HCT116 (cell line): ENCODE measurements at regions not wholly inside any gene's neighbourhood (a gene's known extent, or its start where the extent isn't known, plus 50 kb on each side); places are given as distances from the start of the nearest gene placed in this dataset.

Experiments
- ATAC-seq: fragments of 200-7000 bp; cut with Tn5 transposase; 2 replicates; pipeline ENCODE4 v1.9.1; 2020; ENCODE audit warnings: mild to moderate bottlenecking, moderate library complexity
- BruUV-seq: library from RNA; stranded (reverse); fragments of 400-500 nt; replicated peaks from 2 replicates; lab custom pipeline; 2021; lab: Mats Ljungman, UMichigan
- CTCF ChIA-PET: fragments of 300-600 bp; sonication (Branson Sonifier 250); formaldehyde crosslinking; loops from one replicate; lab custom pipeline; 2021; ENCODE audit warnings: antibody characterized with exemption; lab: Charles Lee
- POLR2A ChIA-PET: fragments of 300-600, 350-600 bp; sonication (Branson Sonifier 250); formaldehyde crosslinking; loops from one replicate; lab custom pipeline; 2021; ENCODE audit warnings: antibody characterized with exemption; lab: Charles Lee
- RAD21 ChIA-PET, 2 experiments: fragments of 300-600 bp; sonication (Branson Sonifier 250); formaldehyde crosslinking; loops; one replicate each; lab custom pipeline; 2023; ENCODE audit warnings: low total read pairs in 2 of 2; ENCODE audit not compliant: uncharacterized antibody in 2 of 2, unreplicated experiment in 2 of 2, low non-redundant PET in 1 of 2; lab: Charles Lee
- DNase-seq: peaks from one replicate; pipeline ENCODE4 v3.0.0-alpha.2; 2010; ENCODE audit warnings: low read depth, low spot score
- H2AFZ ChIP-seq: fragments of 200-600 bp; shearing (Covaris generic), sonication (generic); 2 replicates; pipeline ENCODE4 v1.6.1; 2017; ENCODE audit warnings: low read depth, mixed run types, mixed read lengths, antibody characterized with exemption, low read length; ENCODE audit not compliant: poor library complexity, severe bottlenecking
- H3K27ac ChIP-seq: 2 replicates; pipeline ENCODE4 v1.5.1; 2012; ENCODE audit warnings: low read depth, low read length
- H3K27me3 ChIP-seq: fragments of 200-600 bp; sonication (generic); 2 replicates; pipeline ENCODE4 v1.6.1; 2016; ENCODE audit warnings: mixed run types, low read length, mixed read lengths; ENCODE audit not compliant: insufficient read depth
- H3K36me3 ChIP-seq, 2 experiments: fragments of 200-500 bp in 1 of 2; fragments of 200-600 bp in 1 of 2; sonication (Bioruptor generic) in 1 of 2; sonication (generic) in 1 of 2; 2 replicates each; pipeline versions ENCODE4 v1.5.1 to v1.6.1; 2014 to 2016; ENCODE audit warnings: low read length in 2 of 2, inconsistent platforms in 1 of 2, mixed read lengths in 1 of 2, mixed run types in 1 of 2; ENCODE audit not compliant: insufficient read depth in 2 of 2, control insufficient read depth in 1 of 2
- H3K4me1 ChIP-seq, 2 experiments: fragments of 200-600 bp in 1 of 2; sonication (generic) in 1 of 2; 2 replicates each; pipeline versions ENCODE4 v1.5.1 to v1.6.1; 2012 to 2017; ENCODE audit warnings: low read length in 2 of 2, inconsistent platforms in 1 of 2, mild to moderate bottlenecking in 1 of 2, mixed read lengths in 1 of 2, mixed run types in 1 of 2, moderate library complexity in 1 of 2; ENCODE audit not compliant: insufficient read depth in 2 of 2, control insufficient read depth in 1 of 2
- H3K4me2 ChIP-seq: fragments of 200-600 bp; sonication (generic); 2 replicates; pipeline ENCODE4 v1.6.1; 2017; ENCODE audit warnings: mixed run types, low read length, mixed read lengths
- H3K4me3 ChIP-seq, 2 experiments: fragments of 200-600 bp in 1 of 2; sonication (generic) in 1 of 2; replicated peaks in 1 of 2; 2 replicates each; pipeline ENCODE4 v1.5.1; 2011 to 2016; ENCODE audit warnings: low read length in 2 of 2, control low read depth in 1 of 2, low read depth in 1 of 2, mild to moderate bottlenecking in 1 of 2, mixed read lengths in 1 of 2, mixed run types in 1 of 2
- H3K79me2 ChIP-seq: fragments of 200-600 bp; sonication (generic); 2 replicates; pipeline ENCODE4 v1.6.1; 2017; ENCODE audit warnings: mild to moderate bottlenecking, mixed run types, low read length, moderate library complexity, mixed read lengths; ENCODE audit not compliant: insufficient read depth
- H3K9ac ChIP-seq: fragments of 200-600 bp; sonication (generic); 2 replicates; pipeline ENCODE4 v1.6.1; 2016; ENCODE audit warnings: low read length, mixed read lengths
- H3K9me2 ChIP-seq: fragments of 200-600 bp; sonication (generic), shearing (Covaris generic); 2 replicates; pipeline ENCODE4 v1.6.1; 2017; ENCODE audit warnings: mixed run types, mild to moderate bottlenecking, moderate library complexity; ENCODE audit not compliant: insufficient read depth
- H3K9me3 ChIP-seq, 2 experiments: fragments of 200-500 bp in 1 of 2; fragments of 200-600 bp in 1 of 2; sonication (Bioruptor generic) in 1 of 2; sonication (generic) in 1 of 2; 2 replicates each; pipeline ENCODE4 v1.6.1; 2014 to 2017; ENCODE audit warnings: low read length in 2 of 2, mixed read lengths in 2 of 2, inconsistent platforms in 1 of 2, low read depth in 1 of 2, mild to moderate bottlenecking in 1 of 2, mixed run types in 1 of 2, moderate library complexity in 1 of 2; ENCODE audit not compliant: control insufficient read depth in 1 of 2, insufficient read depth in 1 of 2
- H4K20me1 ChIP-seq: fragments of 200-600 bp; sonication (generic), shearing (Covaris generic); 2 replicates; pipeline ENCODE4 v1.6.1; 2017; ENCODE audit warnings: mixed run types, mild to moderate bottlenecking, moderate library complexity; ENCODE audit not compliant: insufficient read depth
- CTCF ChIP-seq, 3 experiments: fragments of 200-600 bp in 1 of 3; sonication (generic) in 1 of 3; IDR thresholded peaks in 2 of 3; conservative IDR thresholded peaks in 1 of 3; 2 replicates each; pipeline ENCODE4 v1.5.1; 2012 to 2017; ENCODE audit warnings: low read depth in 2 of 3, low read length in 2 of 3, antibody characterized with exemption in 1 of 3, borderline replicate concordance in 1 of 3, control low read depth in 1 of 3, mild to moderate bottlenecking in 1 of 3, mixed read lengths in 1 of 3, mixed run types in 1 of 3, moderate library complexity in 1 of 3; ENCODE audit not compliant: insufficient read depth in 1 of 3
- EGR1 ChIP-seq: IDR thresholded peaks from 2 replicates; pipeline ENCODE4 v1.6.1; 2012; ENCODE audit warnings: low read depth
- ELF1 ChIP-seq: IDR thresholded peaks from 2 replicates; pipeline ENCODE4 v1.6.1; 2012; ENCODE audit warnings: low read depth, borderline replicate concordance
- EZH2 ChIP-seq: fragments of 200-600 bp; sonication (generic); IDR thresholded peaks from 2 replicates; pipeline ENCODE4 v1.6.1; 2017; ENCODE audit warnings: antibody characterized with exemption, mixed run types
- FOSL1 ChIP-seq: IDR thresholded peaks from 2 replicates; pipeline ENCODE4 v1.6.1; 2012; ENCODE audit warnings: low read depth
- POLR2AphosphoS5 ChIP-seq: IDR thresholded peaks from 2 replicates; pipeline ENCODE4 v1.6.1; 2011; ENCODE audit warnings: mild to moderate bottlenecking, low read depth, low read length, moderate library complexity
- SIN3A ChIP-seq: IDR thresholded peaks from 2 replicates; pipeline ENCODE4 v1.6.1; 2012; ENCODE audit warnings: low read depth
- SP1 ChIP-seq: IDR thresholded peaks from 2 replicates; pipeline ENCODE4 v1.6.1; 2012; ENCODE audit warnings: low read depth
- SRF ChIP-seq: IDR thresholded peaks from 2 replicates; pipeline ENCODE4 v1.6.1; 2012; ENCODE audit warnings: low read depth
- TCF7L2 ChIP-seq: IDR thresholded peaks from 2 replicates; pipeline ENCODE4 v1.7.0; 2011; ENCODE audit warnings: borderline replicate concordance, inconsistent platforms; ENCODE audit not compliant: insufficient read depth, insufficient read length; ENCODE audit errors: extremely low read depth
- YY1 ChIP-seq: IDR thresholded peaks from 2 replicates; pipeline ENCODE4 v1.6.1; 2011; ENCODE audit warnings: low read length, low read depth, moderate library complexity, mild to moderate bottlenecking; ENCODE audit not compliant: insufficient replicate concordance; ENCODE audit errors: extremely low read depth
- ZBTB33 ChIP-seq: IDR thresholded peaks from 2 replicates; pipeline ENCODE4 v1.6.1; 2011; ENCODE audit warnings: mild to moderate bottlenecking, low read length, moderate library complexity; ENCODE audit not compliant: insufficient replicate concordance; ENCODE audit errors: extremely low read depth
- intact Hi-C: fragments of 100-400 bp; cut with micrococcal nuclease; formaldehyde crosslinking; loops from 2 replicates; pipeline ENCODE4 v1.10.0; 2022

- intact Hi-C loops: no loop called here
- POLR2A ChIA-PET: no interaction called here
- Histone ChIP-seq H3K36me3 (no peaks in the 10 kb centered on the region), H3K4me2 (no peak overlapping the region), H3K27ac (no peak overlapping the region), H4K20me1 (no peaks in the 10 kb centered on the region; the same call in 1 of the 2 replicates), H3K9ac (no peak overlapping the region), H3K27me3 (no peaks in the 10 kb centered on the region), H3K4me3 (no peak overlapping the region), H2AFZ (no peak overlapping the region), H3K9me2 (no peaks in the 10 kb centered on the region), H3K79me2 (no peaks in the 10 kb centered on the region), H3K4me1 (no peaks in the 10 kb centered on the region), H3K9me3 (no peaks in the 10 kb centered on the region)
- no TSS peak for BruUV-seq
- RAD21 ChIA-PET: no interaction called here
- ATAC-seq (no peak), DNase-seq (no peak)
- TF ChIP-seq POLR2AphosphoS5 (no peak), ZBTB33 (no peak), TCF7L2 (no peak), EGR1 (no peak), CTCF (IDR thresholded peaks at IDR 0.05 in 2 of 3, conservative IDR thresholded peaks at IDR 0.05 in 1 of 3; ENCODE audit: borderline replicate concordance in 1 of 3, insufficient read depth in 1 of 3, low read depth in 2 of 3, low read length in 2 of 3) (no peak), SRF (no peak), FOSL1 (no peak), SIN3A (no peak), SP1 (no peak), ELF1 (no peak), EZH2 (no peak), YY1 (no peak)
- CTCF ChIA-PET: no interaction called here
These were observed 581.8 kb upstream of the ZFP42 start for GRCh38 chr4:187413564-187414358.
